ENCODE measurements at regions not wholly inside any gene's neighbourhood (a gene's known extent, or its start where the extent isn't known, plus 50 kb on each side); places are given as distances from the start of the nearest gene placed in this dataset.

- no peaks in the 10 kb centered on the region for H3K4me1 Mint-ChIP-seq (ENCODE audit: low read depth)
Observed at GRCh38 chr4:106473515-106473914, 104.9 kb upstream of the GIMD1 start.

DNA sequence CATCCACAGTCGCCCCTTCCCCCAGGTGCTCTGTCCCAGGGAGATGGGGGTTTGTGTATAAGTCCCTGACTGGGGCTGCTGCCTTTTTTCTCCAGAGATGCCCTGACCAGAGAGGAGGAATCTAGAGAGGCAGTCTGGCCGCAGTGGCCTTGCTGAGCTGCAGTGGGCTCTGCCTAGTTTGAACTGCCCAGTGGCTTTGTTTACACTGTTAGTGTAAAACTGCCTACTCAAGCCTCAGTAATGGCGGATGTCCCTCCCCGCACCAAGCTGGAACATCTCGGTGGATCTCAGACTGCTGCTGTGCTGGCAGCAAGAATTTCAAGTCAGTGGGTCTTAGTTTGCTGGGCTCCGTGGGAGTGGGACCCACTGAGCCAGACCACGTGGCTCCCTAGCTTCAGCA, 102.6 kb upstream of the GIMD1 start:
- Mint-ChIP-seq H3K9me3 (no peaks in the 10 kb centered on the region), H3K36me3 (ENCODE audit: insufficient read depth) (no peaks in the 10 kb centered on the region), H3K27me3 (ENCODE audit: low read depth) (peaks cover 4% of the 10 kb centered on the region), H3K4me1 (ENCODE audit: low read depth) (no peaks in the 10 kb centered on the region), H3K4me3 (no peak overlapping the region)
- DNase-seq (no peak), ATAC-seq (no peak)

More at GRCh38 chr4:106473515-106473914, 104.9 kb upstream of the GIMD1 start:
- peaks cover 4% of the 10 kb centered on the region for H3K27me3 Mint-ChIP-seq (ENCODE audit: low read depth)
- H3K9me3 Mint-ChIP-seq, result no peaks in the 10 kb centered on the region
- H3K36me3 Mint-ChIP-seq (ENCODE audit: insufficient read depth), result no peaks in the 10 kb centered on the region
- no peak overlapping the region for H3K4me3 Mint-ChIP-seq
- ATAC-seq (no peak), DNase-seq (no peak)

GRCh38 chr4:106463622-106464021, 95.0 kb upstream of the GIMD1 start:
- no peak for ATAC-seq
- no peaks in the 10 kb centered on the region for H3K27me3 Mint-ChIP-seq (ENCODE audit: low read depth)
- H3K4me3 Mint-ChIP-seq, result no peak overlapping the region
- H3K36me3 Mint-ChIP-seq (ENCODE audit: insufficient read depth), result no peaks in the 10 kb centered on the region
- no peak for DNase-seq
- no peaks in the 10 kb centered on the region for H3K9me3 Mint-ChIP-seq
- no peaks in the 10 kb centered on the region for H3K4me1 Mint-ChIP-seq (ENCODE audit: low read depth)

DNA sequence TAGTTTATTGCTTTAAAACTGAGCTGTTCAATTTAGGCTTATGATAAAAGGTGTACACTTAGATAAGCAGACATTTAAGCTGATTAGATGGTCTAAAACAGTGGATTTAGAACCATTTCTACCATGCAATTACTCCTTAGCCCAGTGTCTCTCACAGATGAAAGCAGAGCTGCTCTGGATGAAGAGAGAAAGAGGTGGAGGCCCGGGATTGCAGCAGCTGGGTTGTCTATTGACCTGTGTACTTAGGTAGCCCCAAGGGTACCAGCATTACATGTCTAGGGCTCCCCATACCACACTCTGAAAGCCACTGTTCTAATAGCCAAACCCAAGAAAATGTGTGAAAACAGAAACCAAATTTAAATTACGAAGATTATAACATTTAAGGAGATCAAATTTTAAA, 86.0 kb upstream of the GIMD1 start:
- H3K36me3 Mint-ChIP-seq (ENCODE audit: insufficient read depth), result no peaks in the 10 kb centered on the region
- no peaks in the 10 kb centered on the region for H3K4me1 Mint-ChIP-seq (ENCODE audit: low read depth)
- H3K9me3 Mint-ChIP-seq, result no peaks in the 10 kb centered on the region
- no peak for DNase-seq
- H3K4me3 Mint-ChIP-seq, result no peak overlapping the region
- no peak for ATAC-seq
- H3K27me3 Mint-ChIP-seq (ENCODE audit: low read depth), result peaks cover 6% of the 10 kb centered on the region

- Mint-ChIP-seq H3K4me3 (no peak overlapping the region), H3K4me1 (ENCODE audit: low read depth) (no peaks in the 10 kb centered on the region), H3K27me3 (ENCODE audit: low read depth) (peaks cover 6% of the 10 kb centered on the region), H3K9me3 (no peaks in the 10 kb centered on the region), H3K36me3 (ENCODE audit: insufficient read depth) (no peaks in the 10 kb centered on the region)
- ATAC-seq, result no peak
- no peak for DNase-seq
Observed at GRCh38 chr4:106454021-106454420, 85.4 kb upstream of the GIMD1 start.

- no peaks in the 10 kb centered on the region for H3K36me3 Mint-ChIP-seq (ENCODE audit: insufficient read depth)
- no peaks in the 10 kb centered on the region for H3K9me3 Mint-ChIP-seq
- no peak for DNase-seq
Observed at GRCh38 chr4:106451091-106451490, 82.5 kb upstream of the GIMD1 start.

GRCh38 chr4:106450249-106450648, 81.7 kb upstream of the GIMD1 start:
- DNase-seq, result no peak
- H3K4me3 Mint-ChIP-seq, result no peak overlapping the region

More at GRCh38 chr4:106451091-106451490, 82.5 kb upstream of the GIMD1 start:
- no peaks in the 10 kb centered on the region for H3K4me1 Mint-ChIP-seq (ENCODE audit: low read depth)
- H3K27me3 Mint-ChIP-seq (ENCODE audit: low read depth), result peaks cover 4% of the 10 kb centered on the region
- no peak for ATAC-seq
- H3K4me3 Mint-ChIP-seq, result no peak overlapping the region

GRCh38 chr4:106444557-106444956, 76.0 kb upstream of the GIMD1 start:
- ATAC-seq (no peak), DNase-seq (no peak)
- Mint-ChIP-seq H3K27me3 (ENCODE audit: low read depth) (peaks cover 3% of the 10 kb centered on the region), H3K9me3 (peaks cover 3% of the 10 kb centered on the region), H3K36me3 (ENCODE audit: insufficient read depth) (no peaks in the 10 kb centered on the region), H3K4me3 (no peak overlapping the region), H3K4me1 (ENCODE audit: low read depth) (no peaks in the 10 kb centered on the region)

More at GRCh38 chr4:106450249-106450648, 81.7 kb upstream of the GIMD1 start:
- ATAC-seq, result no peak
- Mint-ChIP-seq H3K27me3 (ENCODE audit: low read depth) (peaks cover 3% of the 10 kb centered on the region), H3K36me3 (ENCODE audit: insufficient read depth) (no peaks in the 10 kb centered on the region), H3K9me3 (no peaks in the 10 kb centered on the region), H3K4me1 (ENCODE audit: low read depth) (no peaks in the 10 kb centered on the region)

- Mint-ChIP-seq H3K4me1 (ENCODE audit: low read depth) (no peaks in the 10 kb centered on the region), H3K4me3 (no peak overlapping the region), H3K9me3 (no peaks in the 10 kb centered on the region), H3K27me3 (ENCODE audit: low read depth) (no peaks in the 10 kb centered on the region), H3K36me3 (ENCODE audit: insufficient read depth) (no peaks in the 10 kb centered on the region)
- DNase-seq (no peak), ATAC-seq (no peak)
Observed at GRCh38 chr4:106430797-106431196, 62.2 kb upstream of the GIMD1 start.

DNA sequence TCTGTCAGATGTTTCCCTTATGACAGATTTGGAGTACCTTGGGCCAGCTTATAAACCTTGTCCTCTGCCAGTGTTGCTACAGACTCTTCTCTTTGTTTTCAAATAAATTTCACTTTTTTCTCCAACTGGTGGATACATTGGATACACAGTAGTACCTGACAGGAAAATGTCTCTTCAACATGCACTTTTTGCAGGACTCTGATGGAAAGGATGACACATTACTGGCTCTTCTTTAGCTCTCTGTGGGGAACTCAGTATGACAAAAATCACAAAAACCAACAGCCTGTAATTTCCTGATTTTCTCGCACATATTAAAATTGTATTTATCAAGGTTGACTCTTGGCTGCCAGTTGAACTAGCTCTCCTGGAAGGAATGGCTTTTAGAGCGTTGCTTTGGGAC, 61.3 kb upstream of the GIMD1 start:
- no peaks in the 10 kb centered on the region for H3K36me3 Mint-ChIP-seq (ENCODE audit: insufficient read depth)
- no peak for ATAC-seq
- no peaks in the 10 kb centered on the region for H3K4me1 Mint-ChIP-seq (ENCODE audit: low read depth)
- H3K9me3 Mint-ChIP-seq, result no peaks in the 10 kb centered on the region
- no peak for DNase-seq
- H3K27me3 Mint-ChIP-seq (ENCODE audit: low read depth), result no peaks in the 10 kb centered on the region
- H3K4me3 Mint-ChIP-seq, result no peak overlapping the region

DNA sequence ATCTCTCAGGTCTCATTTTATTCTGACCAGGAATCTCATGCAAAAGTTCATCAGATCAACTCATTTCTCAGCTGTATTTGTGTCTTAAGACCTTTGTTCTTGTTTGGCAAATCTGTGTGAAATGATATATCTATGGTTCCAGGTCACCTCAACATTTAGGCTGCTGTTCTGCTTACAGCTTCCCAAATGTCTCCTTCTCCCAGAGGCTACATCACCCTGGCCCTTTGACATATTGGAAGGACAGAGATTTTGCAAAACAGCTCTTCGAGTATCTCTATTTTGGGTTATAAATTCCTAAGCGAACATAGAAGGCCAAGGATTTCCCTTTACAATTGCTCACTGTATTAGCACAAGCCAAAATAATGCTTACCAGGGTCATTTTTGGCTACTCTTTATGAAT, 57.5 kb upstream of the GIMD1 start:
- DNase-seq (no peak), ATAC-seq (no peak)
- no peak overlapping the region for H3K4me3 Mint-ChIP-seq
- no peaks in the 10 kb centered on the region for H3K36me3 Mint-ChIP-seq (ENCODE audit: insufficient read depth)
- H3K27me3 Mint-ChIP-seq (ENCODE audit: low read depth), result peaks cover 4% of the 10 kb centered on the region
- H3K9me3 Mint-ChIP-seq, result no peaks in the 10 kb centered on the region
- no peaks in the 10 kb centered on the region for H3K4me1 Mint-ChIP-seq (ENCODE audit: low read depth)

DNA sequence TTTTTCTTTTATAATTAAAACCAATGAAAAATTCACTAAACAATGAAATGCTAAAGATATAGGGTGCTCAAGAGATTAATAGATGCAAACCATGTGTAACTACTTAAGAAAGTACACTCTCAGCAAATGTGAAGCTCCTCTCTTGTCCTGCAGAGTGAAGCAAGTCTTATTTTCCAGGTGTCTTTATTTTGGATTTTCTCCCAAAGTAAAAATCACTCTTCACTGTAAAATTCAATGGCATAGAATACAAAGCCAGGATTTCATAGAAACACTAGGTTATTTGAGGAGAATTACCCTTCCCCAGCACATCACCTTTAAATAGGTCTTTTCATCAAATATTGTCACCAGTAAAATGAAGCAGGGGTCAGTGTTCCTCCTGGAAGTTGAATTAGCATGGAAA, 57.0 kb upstream of the GIMD1 start:
- no peaks in the 10 kb centered on the region for H3K4me1 Mint-ChIP-seq (ENCODE audit: low read depth)
- H3K36me3 Mint-ChIP-seq (ENCODE audit: insufficient read depth), result no peaks in the 10 kb centered on the region
- ATAC-seq (no peak), DNase-seq (no peak)
- no peaks in the 10 kb centered on the region for H3K9me3 Mint-ChIP-seq
- H3K27me3 Mint-ChIP-seq (ENCODE audit: low read depth), result peaks cover 4% of the 10 kb centered on the region
- no peak overlapping the region for H3K4me3 Mint-ChIP-seq

DNA sequence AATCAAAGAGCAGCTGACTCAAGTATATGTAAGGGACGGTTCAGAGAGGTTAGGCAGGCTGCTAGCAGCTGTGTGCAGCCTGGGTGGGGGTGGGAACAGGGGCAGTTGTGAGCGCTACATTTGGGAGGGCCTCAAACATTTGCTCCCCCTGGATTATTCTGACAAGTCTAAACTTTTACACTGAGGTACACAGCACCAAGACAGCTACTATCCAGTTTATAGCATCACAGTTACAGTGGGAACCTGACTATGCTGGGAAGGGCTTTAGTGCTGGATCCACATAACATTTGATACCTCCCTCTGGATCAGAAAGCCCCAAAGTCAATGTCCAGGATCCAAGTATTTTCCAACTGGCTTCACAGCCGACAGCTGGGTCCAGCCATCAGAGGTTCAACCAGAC, 55.8 kb upstream of the GIMD1 start:
- Mint-ChIP-seq H3K27me3 (ENCODE audit: low read depth) (peaks cover 4% of the 10 kb centered on the region), H3K9me3 (no peaks in the 10 kb centered on the region), H3K4me1 (ENCODE audit: low read depth) (no peaks in the 10 kb centered on the region), H3K36me3 (ENCODE audit: insufficient read depth) (no peaks in the 10 kb centered on the region), H3K4me3 (no peak overlapping the region)
- ATAC-seq (no peak), DNase-seq (no peak)

DNA sequence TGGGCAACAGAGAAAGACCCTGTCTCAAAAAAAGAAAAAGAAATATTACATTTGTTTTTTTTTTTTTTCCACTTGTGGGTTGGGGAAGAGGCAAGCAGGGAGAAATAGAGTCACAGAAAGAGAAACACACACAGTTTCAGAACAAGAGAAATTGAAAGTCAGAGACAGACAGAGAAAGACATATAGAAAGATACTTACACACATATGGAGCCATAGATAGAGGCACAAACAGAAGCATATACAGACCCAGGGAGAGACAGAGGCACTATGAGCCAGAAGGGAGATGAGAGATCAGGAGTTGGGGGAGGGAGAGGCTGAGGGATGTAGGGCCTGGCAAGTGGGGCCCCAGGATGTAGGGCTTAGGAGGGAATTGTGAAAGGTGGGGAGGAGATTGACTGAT, 55.2 kb upstream of the GIMD1 start:
- ATAC-seq (no peak), DNase-seq (no peak)
- H3K4me3 Mint-ChIP-seq, result no peak overlapping the region
- no peaks in the 10 kb centered on the region for H3K4me1 Mint-ChIP-seq (ENCODE audit: low read depth)
- no peaks in the 10 kb centered on the region for H3K9me3 Mint-ChIP-seq
- H3K27me3 Mint-ChIP-seq (ENCODE audit: low read depth), result peaks cover 4% of the 10 kb centered on the region
- H3K36me3 Mint-ChIP-seq (ENCODE audit: insufficient read depth), result no peaks in the 10 kb centered on the region

GRCh38 chr4:106422766-106423165, 54.2 kb upstream of the GIMD1 start:
- DNase-seq, result no peak
- no peak for ATAC-seq
- no peak overlapping the region for H3K4me3 Mint-ChIP-seq
- no peaks in the 10 kb centered on the region for H3K36me3 Mint-ChIP-seq (ENCODE audit: insufficient read depth)
- no peaks in the 10 kb centered on the region for H3K9me3 Mint-ChIP-seq
- H3K4me1 Mint-ChIP-seq (ENCODE audit: low read depth), result no peaks in the 10 kb centered on the region
- H3K27me3 Mint-ChIP-seq (ENCODE audit: low read depth), result peaks cover 4% of the 10 kb centered on the region
